Vagina (tissue), 2 donors: ENCODE measurements at regions not wholly inside any gene's neighbourhood (a gene's known extent, or its start where the extent isn't known, plus 50 kb on each side); places are given as distances from the start of the nearest gene placed in this dataset.

ENCODE experiments used
- CTCF ChIP-seq, 3 experiments: fragments of 450-650 bp in 2 of 3; fragments of 200-600 bp in 1 of 3; sonication (generic) in 1 of 3; IDR thresholded peaks; one replicate each; pipeline ENCODE4 v1.5.1; 2017 to 2019; ENCODE audit warnings: antibody characterized with exemption in 3 of 3, mild to moderate bottlenecking in 2 of 3, moderate library complexity in 2 of 3
- POLR2A ChIP-seq, 2 donors: fragments of 450-650 bp; IDR thresholded peaks; one replicate each; pipeline ENCODE4 v1.6.1; 2017; ENCODE audit warnings: antibody characterized with exemption in 2 of 2, mild to moderate bottlenecking in 2 of 2, moderate library complexity in 2 of 2
- POLR2AphosphoS5 ChIP-seq, 2 donors: sonication (generic); formaldehyde crosslinking; IDR thresholded peaks; one replicate each; pipeline ENCODE4 v1.9.0; 2017; ENCODE audit warnings: antibody characterized with exemption in 2 of 2, mild to moderate bottlenecking in 2 of 2, low read depth in 1 of 2; ENCODE audit not compliant: insufficient read depth in 1 of 2

GRCh38 chr3:65004306-65004705 lies 316.5 kb upstream of the ADAMTS9 start:
- TF ChIP-seq POLR2A (IDR thresholded peaks at IDR 0.05): no peak
- no peak for TF ChIP-seq CTCF (IDR thresholded peaks at IDR 0.05)
- TF ChIP-seq POLR2AphosphoS5 (IDR thresholded peaks at IDR 0.05; ENCODE audit: insufficient read depth in 1 of 2, low read depth in 1 of 2): no peak
